Activated naive CD4-positive, alpha-beta T cell treated with anti-CD3 and anti-CD28 coated beads for 36 hours (primary cell): ENCODE measurements at regions not wholly inside any gene's neighbourhood (a gene's known extent, or its start where the extent isn't known, plus 50 kb on each side); places are given as distances from the start of the nearest gene placed in this dataset.

Source experiments
- CTCF ChIA-PET: fragments of 350-600 bp; sonication (Branson Sonifier 250); formaldehyde crosslinking; loops from one replicate; lab custom pipeline; 2021; ENCODE audit warnings: antibody characterized with exemption; lab: Charles Lee
- DNase-seq: peaks from one replicate; pipeline ENCODE4 v3.0.0-alpha.2; 2020
- H3K27ac Mint-ChIP-seq: one replicate; pipeline ENCODE4 v1.8.0; 2021; ENCODE audit warnings: mild to moderate bottlenecking, mixed read lengths
- H3K27me3 Mint-ChIP-seq: one replicate; pipeline ENCODE4 v1.8.0; 2021; ENCODE audit warnings: low read depth, mixed read lengths
- H3K36me3 Mint-ChIP-seq: one replicate; pipeline ENCODE4 v1.8.0; 2021; ENCODE audit warnings: low read depth, mixed read lengths
- H3K4me1 Mint-ChIP-seq: one replicate; pipeline ENCODE4 v1.8.0; 2021; ENCODE audit warnings: low read depth, mixed read lengths
- H3K4me3 Mint-ChIP-seq: one replicate; pipeline ENCODE4 v1.8.0; 2021; ENCODE audit warnings: mild to moderate bottlenecking, moderate library complexity, mixed read lengths
- H3K9me3 Mint-ChIP-seq: one replicate; pipeline ENCODE4 v1.8.0; 2021; ENCODE audit warnings: mixed read lengths
- intact Hi-C: fragments of 100-400 bp; cut with micrococcal nuclease; formaldehyde crosslinking; loops from one replicate; pipeline ENCODE4 v1.15.1; 2023

DNA sequence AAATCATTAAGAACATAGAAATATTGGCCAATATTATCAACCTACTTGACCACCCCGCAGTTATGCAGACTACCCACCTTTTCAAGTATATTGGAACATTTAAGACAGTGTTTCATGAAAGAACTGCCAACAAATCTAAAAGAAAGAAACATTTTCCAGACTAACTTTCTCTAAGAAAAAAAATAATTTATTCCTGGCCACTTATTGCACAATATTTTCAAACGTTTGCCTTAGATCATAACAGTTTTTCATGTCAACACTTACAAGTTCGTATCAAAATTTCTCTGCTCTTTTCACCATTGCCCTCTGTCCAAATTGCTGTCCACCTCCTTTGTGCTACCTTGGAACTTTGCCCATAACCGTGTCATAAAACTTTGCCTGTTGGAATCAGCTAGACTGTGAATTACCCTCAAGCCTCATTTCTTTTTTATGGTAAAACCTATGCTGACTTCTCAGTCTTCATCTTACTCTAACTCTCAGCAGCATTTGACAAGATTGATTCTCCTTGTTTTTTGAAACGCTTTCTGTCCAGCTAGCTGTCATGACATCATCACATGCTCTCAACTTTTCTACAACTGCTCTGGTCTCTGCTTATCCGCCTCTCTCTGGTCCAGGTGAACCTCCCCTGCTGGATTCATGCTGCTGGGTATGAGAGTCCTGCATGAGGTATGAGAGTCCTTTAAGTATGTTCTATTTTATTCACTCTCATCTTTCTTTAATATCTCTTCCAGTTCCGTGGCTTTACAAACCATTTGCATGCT, 92.8 kb upstream of the CHRM3 start:
- CTCF ChIA-PET, result no interaction called here
- Mint-ChIP-seq H3K27ac (no peak overlapping the region), H3K4me1 (no peaks in the 10 kb centered on the region), H3K9me3 (no peaks in the 10 kb centered on the region), H3K27me3 (peaks cover 18% of the 10 kb centered on the region), H3K4me3 (no peak overlapping the region), H3K36me3 (no peaks in the 10 kb centered on the region)
- DNase-seq, result no peak
- intact Hi-C loops, result no loop called here

DNA sequence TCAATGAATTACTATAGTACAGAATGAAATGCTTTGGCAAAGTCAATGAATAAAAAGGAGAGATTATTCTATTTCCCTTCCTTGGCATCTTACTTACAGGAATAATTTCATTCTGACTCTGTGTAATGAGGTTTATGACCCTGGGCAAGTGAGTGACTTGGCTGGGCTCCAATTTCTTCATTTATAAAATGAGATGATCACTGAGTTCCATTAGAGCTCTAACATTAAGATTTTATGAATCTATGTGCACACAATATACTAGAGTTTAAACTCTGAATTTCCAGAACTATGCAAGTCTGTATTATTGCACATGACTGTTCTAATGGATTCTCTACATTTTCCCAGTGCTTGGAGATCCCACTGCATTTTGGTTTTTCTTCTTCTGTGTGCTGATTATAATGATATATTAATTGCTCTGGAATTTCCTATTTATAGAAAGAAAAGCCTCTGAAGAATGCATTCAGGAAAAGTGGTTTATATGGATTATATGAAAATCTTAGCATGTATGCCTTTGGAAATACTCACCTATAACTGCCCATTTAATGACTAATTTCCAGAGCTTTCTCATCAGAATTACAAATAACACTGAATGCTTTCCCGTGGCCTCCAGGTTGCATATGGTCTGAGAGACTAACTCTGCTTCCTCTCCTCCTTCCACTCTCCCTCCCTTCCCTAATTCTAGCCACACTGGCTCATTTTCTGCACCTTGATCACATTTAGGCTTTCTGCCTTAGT, 97.4 kb upstream of the CHRM3 start:
- Mint-ChIP-seq H3K36me3 (no peaks in the 10 kb centered on the region), H3K27me3 (peaks cover 23% of the 10 kb centered on the region), H3K4me3 (no peak overlapping the region), H3K27ac (no peak overlapping the region), H3K9me3 (no peaks in the 10 kb centered on the region), H3K4me1 (no peaks in the 10 kb centered on the region)
- CTCF ChIA-PET, result no interaction called here
- DNase-seq, result no peak
- intact Hi-C loops, result no loop called here

DNA sequence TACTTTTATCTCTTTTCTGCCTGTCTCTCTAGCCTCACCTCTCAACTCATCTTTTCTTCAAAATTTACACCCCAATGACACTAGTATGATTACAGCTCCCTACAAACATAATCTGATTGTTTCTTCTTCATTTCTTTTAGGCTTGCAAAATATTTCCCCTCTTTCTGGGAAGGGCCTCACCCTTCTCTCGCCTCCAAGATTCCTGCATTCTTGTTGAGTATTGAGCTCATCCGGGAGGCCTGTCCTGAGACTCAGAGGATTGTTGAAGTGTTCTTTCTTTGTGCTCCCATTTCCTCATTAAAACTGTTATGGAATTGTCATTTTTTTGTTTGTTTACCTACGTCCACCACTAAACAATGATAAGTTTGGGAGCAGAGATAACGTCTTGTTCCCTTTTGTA, 99.1 kb upstream of the CHRM3 start:
- Mint-ChIP-seq H3K27me3 (peaks cover 23% of the 10 kb centered on the region), H3K4me3 (no peak overlapping the region), H3K9me3 (no peaks in the 10 kb centered on the region), H3K36me3 (no peaks in the 10 kb centered on the region), H3K27ac (no peak overlapping the region), H3K4me1 (no peaks in the 10 kb centered on the region)
- intact Hi-C loops, result no loop called here
- DNase-seq, result no peak
- CTCF ChIA-PET, result no interaction called here

DNA sequence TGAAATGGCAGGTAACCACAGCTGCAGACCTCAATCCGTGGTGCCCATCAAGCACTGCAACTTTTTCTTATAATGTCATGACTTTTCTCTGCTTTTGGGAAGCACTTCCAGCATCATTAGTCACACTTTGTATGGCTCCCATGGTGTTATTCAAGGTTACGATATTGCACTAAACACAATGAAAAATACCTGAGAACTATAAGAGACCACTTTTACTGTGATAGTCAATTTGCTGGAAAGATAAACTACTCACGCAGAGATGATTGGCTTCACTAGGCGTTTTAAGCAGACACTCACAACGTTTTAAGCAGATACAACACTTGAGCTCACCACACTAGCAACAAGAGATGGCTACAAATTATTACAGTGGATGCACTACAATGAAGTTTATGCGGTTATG, 103.2 kb upstream of the CHRM3 start:
- H3K27ac Mint-ChIP-seq, result no peak overlapping the region
- CTCF ChIA-PET, result no interaction called here
- H3K36me3 Mint-ChIP-seq, result no peaks in the 10 kb centered on the region
- no peak overlapping the region for H3K4me3 Mint-ChIP-seq
- no peaks in the 10 kb centered on the region for H3K9me3 Mint-ChIP-seq
- no peak for DNase-seq
- H3K27me3 Mint-ChIP-seq, result peaks cover 12% of the 10 kb centered on the region
- intact Hi-C loops, result no loop called here
- no peaks in the 10 kb centered on the region for H3K4me1 Mint-ChIP-seq

DNA sequence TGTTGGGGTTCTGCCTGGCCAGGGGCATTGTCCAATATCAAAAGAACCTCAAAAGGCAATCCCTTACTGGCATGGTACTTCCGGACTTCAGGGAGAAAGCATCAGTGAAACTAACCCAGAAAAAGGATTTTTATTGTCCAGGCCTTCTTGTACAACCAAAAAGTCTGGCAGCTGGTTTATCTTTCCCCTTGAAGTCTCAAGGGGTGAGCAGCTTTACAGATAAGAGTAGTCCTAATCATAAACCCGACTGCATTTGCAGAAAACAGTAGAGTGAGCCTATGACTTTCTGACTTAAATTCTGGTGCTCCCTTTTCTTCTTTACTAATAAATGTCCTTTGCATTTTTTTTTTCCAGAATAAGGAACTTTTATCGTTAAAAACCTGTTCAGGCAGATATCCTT, 104.0 kb upstream of the CHRM3 start:
- no peak overlapping the region for H3K27ac Mint-ChIP-seq
- H3K9me3 Mint-ChIP-seq, result no peaks in the 10 kb centered on the region
- no peak for DNase-seq
- H3K27me3 Mint-ChIP-seq, result peaks cover 9% of the 10 kb centered on the region
- intact Hi-C loops, result no loop called here
- CTCF ChIA-PET, result no interaction called here
- H3K4me1 Mint-ChIP-seq, result no peaks in the 10 kb centered on the region
- H3K4me3 Mint-ChIP-seq, result no peak overlapping the region
- H3K36me3 Mint-ChIP-seq, result no peaks in the 10 kb centered on the region

DNA sequence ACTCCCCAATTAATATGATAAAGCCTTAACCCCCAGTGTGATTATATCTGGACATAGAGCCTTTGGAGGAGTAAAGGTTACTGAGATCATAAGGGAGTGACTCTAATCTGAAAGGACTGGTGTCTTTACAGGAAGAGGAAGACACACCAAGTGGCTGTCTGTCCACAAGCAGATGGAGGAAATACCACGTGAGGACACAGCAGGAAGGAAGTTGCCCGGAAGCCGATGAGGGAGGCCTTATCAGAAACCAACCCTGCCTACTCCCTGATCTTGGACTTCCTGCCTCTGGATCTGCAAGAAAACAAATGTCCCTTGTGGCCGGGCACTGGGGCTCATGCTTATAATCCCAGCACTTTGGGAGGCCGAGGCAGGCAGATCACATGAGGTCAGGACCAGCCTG, 110.3 kb upstream of the CHRM3 start:
- H3K4me1 Mint-ChIP-seq, result no peaks in the 10 kb centered on the region
- intact Hi-C loops, result no loop called here
- H3K27ac Mint-ChIP-seq, result no peak overlapping the region
- no peaks in the 10 kb centered on the region for H3K9me3 Mint-ChIP-seq
- CTCF ChIA-PET, result no interaction called here
- no peak overlapping the region for H3K4me3 Mint-ChIP-seq
- no peaks in the 10 kb centered on the region for H3K27me3 Mint-ChIP-seq
- no peaks in the 10 kb centered on the region for H3K36me3 Mint-ChIP-seq
- DNase-seq, result no peak

DNA sequence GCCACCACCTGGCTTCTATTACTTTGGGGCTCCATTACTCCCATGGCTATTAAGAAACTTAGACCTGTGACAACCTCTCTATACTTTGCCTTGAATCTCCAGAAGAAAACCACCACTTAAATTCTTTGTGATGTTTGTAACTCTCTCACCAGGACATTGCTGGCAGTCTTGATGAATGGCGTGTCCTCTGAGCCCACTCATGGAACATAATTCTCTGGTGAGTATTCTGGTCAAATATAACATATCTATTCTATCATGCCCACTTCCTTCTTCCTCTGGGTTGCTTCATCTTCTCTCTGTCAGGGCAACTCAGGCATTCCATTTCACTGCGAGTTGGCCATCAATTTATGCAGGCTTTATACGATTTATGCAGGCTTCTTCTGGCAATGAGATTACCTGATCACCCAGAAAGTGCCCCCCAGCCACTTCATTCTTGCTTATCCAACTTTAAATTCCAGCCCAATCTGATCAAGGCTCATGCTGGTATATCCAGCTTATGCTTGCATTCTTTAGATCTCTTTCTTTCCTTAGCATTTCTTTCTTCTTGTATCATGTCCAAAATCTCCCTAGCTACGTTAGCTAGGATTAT, 112.0 kb upstream of the CHRM3 start:
- Mint-ChIP-seq H3K36me3 (no peaks in the 10 kb centered on the region), H3K27ac (no peak overlapping the region), H3K4me3 (no peak overlapping the region), H3K27me3 (no peaks in the 10 kb centered on the region), H3K4me1 (no peaks in the 10 kb centered on the region), H3K9me3 (no peaks in the 10 kb centered on the region)
- CTCF ChIA-PET, result no interaction called here
- no peak for DNase-seq
- intact Hi-C loops, result no loop called here

DNA sequence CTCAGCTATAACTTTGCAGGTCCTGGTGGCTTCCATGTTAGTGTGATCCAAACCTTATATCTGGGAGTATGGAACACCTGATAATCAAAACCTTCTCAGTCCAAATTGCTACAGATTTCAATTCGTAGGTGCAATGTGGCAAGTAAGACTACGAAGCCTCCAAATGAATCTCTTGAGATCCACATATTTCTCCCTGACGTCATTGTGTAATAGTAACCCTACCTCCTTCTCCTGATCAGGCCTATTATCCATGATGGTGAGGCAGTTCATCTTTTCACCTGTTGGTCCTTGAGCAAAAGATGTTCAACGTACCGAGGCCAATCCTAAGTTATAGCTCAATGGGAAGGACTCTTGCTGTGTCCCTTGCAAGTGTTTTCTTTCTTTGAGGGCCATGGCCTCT, 115.9 kb upstream of the CHRM3 start:
- Mint-ChIP-seq H3K36me3 (no peaks in the 10 kb centered on the region), H3K9me3 (no peaks in the 10 kb centered on the region), H3K27me3 (no peaks in the 10 kb centered on the region), H3K4me3 (no peak overlapping the region), H3K27ac (no peak overlapping the region), H3K4me1 (no peaks in the 10 kb centered on the region)
- CTCF ChIA-PET, result no interaction called here
- no peak for DNase-seq
- intact Hi-C loops, result no loop called here

DNA sequence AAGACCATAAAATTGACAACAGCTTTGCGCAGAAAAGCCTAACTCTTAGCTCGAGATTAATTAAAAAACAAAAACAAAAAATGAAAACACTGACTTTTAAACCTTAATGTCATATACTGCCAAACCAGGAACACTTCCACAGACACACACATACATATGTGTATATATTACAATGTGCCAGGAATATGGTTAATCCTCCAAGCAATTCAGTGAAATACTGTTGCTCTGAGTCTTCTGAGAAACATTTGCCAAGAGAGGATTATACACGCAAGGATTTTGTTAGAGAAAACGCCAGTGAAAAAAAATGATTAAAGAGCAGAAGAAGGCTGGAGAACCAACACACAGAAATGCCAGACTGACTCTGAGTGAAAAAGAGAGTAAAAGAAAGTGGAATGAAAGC, 116.7 kb upstream of the CHRM3 start:
- Mint-ChIP-seq H3K36me3 (no peaks in the 10 kb centered on the region), H3K4me1 (no peaks in the 10 kb centered on the region), H3K4me3 (no peak overlapping the region), H3K27ac (no peak overlapping the region), H3K9me3 (no peaks in the 10 kb centered on the region), H3K27me3 (no peaks in the 10 kb centered on the region)
- no peak for DNase-seq
- intact Hi-C loops, result no loop called here
- CTCF ChIA-PET, result no interaction called here

DNA sequence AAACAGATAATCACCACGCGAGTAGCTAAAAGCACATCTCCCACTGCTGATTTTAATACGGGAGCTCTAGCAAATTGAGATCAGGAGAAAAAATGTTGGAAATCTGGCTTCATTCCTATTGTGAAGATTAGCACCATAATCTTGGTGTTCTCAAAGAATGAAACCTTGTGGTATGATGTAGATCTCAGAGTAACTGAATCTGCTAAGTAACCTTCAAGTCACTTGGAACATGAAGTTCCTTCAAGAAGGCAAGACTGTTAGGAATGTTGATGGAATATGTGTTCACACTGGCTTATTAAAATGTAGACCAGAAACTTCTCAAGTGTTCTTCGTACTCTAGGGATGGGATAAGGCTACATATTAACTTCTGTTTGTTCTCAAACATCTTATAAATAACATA, 117.4 kb upstream of the CHRM3 start:
- DNase-seq, result no peak
- CTCF ChIA-PET, result no interaction called here
- H3K9me3 Mint-ChIP-seq, result no peaks in the 10 kb centered on the region
- no peak overlapping the region for H3K27ac Mint-ChIP-seq
- intact Hi-C loops, result no loop called here
- H3K27me3 Mint-ChIP-seq, result no peaks in the 10 kb centered on the region
- no peaks in the 10 kb centered on the region for H3K4me1 Mint-ChIP-seq
- no peak overlapping the region for H3K4me3 Mint-ChIP-seq
- H3K36me3 Mint-ChIP-seq, result no peaks in the 10 kb centered on the region

DNA sequence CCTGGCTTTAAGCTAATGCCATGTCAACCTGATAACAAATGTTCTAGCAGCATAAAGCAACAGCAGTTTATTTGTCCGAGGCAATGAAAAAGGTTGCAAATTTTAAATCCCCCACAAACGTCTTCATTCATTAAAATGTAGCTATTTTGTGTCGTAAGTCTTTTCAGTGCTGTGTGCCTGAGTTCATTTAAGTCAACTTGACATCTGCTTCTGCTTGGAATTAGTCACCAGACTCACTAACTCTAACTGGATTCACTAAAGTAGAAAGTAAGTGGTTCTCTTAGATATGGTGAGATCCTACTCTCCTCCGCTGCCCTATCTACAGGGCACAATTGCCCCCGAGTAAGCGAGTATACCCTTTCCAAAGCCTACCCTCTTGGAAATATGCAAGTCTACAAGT, 118.4 kb upstream of the CHRM3 start:
- intact Hi-C loops, result no loop called here
- no peaks in the 10 kb centered on the region for H3K4me1 Mint-ChIP-seq
- CTCF ChIA-PET, result no interaction called here
- no peaks in the 10 kb centered on the region for H3K27me3 Mint-ChIP-seq
- DNase-seq, result no peak
- H3K4me3 Mint-ChIP-seq, result no peak overlapping the region
- no peak overlapping the region for H3K27ac Mint-ChIP-seq
- no peaks in the 10 kb centered on the region for H3K9me3 Mint-ChIP-seq
- no peaks in the 10 kb centered on the region for H3K36me3 Mint-ChIP-seq

DNA sequence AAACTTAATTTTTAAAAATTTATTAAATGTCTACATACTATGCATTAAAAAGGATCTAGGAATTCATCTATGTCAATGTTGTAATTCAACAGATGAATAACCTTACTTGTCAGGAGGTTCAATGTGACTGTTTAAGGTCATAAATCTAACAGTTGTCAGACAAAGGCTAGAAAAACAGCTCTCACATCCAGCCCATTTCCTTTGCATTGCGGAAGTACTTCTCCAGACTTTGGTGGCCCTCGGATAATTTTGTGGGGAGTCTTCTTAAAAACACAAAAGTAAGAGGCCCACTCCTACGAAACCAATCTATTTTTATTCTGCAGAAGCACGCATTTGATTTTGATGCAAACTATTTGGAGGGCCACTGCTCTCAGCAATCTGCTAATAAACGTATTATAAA, 122.6 kb upstream of the CHRM3 start:
- CTCF ChIA-PET, result no interaction called here

DNA sequence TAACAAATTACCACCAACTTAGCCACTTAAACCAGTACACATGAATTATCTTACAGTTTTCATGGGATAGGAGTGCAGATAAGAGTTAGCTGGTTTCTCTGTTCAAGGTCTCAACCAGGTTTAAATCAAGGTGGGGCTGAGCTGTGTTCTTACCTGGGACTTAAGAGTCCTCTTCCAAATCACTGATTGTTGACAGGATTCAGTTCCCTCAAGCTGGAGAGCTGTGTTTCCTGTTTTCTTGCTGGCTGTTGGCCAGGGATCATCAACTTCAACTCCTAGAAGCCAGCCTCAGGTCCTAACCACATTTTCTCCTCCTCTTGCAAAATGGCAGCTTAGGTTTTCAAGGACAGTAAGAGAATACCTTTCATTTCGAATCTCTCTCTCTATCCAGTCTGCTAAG, 123.8 kb upstream of the CHRM3 start:
- Mint-ChIP-seq H3K4me3 (no peak overlapping the region), H3K36me3 (no peaks in the 10 kb centered on the region), H3K9me3 (no peaks in the 10 kb centered on the region), H3K4me1 (no peaks in the 10 kb centered on the region), H3K27ac (no peak overlapping the region), H3K27me3 (no peaks in the 10 kb centered on the region)
- DNase-seq, result no peak
- CTCF ChIA-PET, result interaction anchor here (0.6 kb wide), 1 partner anchor 118 kb away, joined by 3 read pairs; no protein-coding TSS in a partner anchor
- intact Hi-C loops, result no loop called here

More for the DNA sequence above, 122.6 kb upstream of the CHRM3 start:
- Mint-ChIP-seq H3K9me3 (no peaks in the 10 kb centered on the region), H3K27me3 (no peaks in the 10 kb centered on the region), H3K27ac (no peak overlapping the region), H3K4me3 (no peak overlapping the region), H3K36me3 (no peaks in the 10 kb centered on the region), H3K4me1 (no peaks in the 10 kb centered on the region)
- intact Hi-C loops, result no loop called here
- DNase-seq, result no peak
